Kidney capillary endothelial cell (primary cell): ENCODE measurements at regions not wholly inside any gene's neighbourhood (a gene's known extent, or its start where the extent isn't known, plus 50 kb on each side); places are given as distances from the start of the nearest gene placed in this dataset.
"Not testable (repeated sequence)": the region's sequence is repeated elsewhere in the genome, so short reads cannot be mapped to it uniquely, and the experiment has no call there.

Source experiments
- DNase-seq: peaks from one replicate; pipeline ENCODE4 v3.0.0-alpha.2; 2018; ENCODE audit warnings: low spot score

GRCh38 chr10:8691498-8692017 is 637.1 kb downstream of the GATA3 start:
- DNase-seq: no peak

DNA sequence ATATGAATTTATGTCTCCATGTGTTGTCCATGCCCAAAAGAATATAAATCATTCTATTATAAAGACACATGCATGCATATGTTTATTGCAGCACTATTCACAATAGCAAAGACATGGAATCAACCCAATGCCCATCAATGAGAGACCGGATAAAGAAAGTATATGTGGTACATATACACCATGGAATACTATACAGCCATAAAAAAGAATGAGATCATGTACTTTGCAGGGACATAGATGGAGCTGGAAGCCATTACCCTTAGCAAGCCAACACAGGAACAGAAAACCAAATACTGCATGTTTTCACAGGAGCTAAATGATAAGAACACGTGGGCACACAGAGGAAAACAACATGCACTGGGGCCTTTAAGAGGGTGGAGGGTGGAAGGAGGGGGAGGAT is 639.1 kb downstream of the GATA3 start:
- DNase-seq: not testable (repeated sequence)

DNA sequence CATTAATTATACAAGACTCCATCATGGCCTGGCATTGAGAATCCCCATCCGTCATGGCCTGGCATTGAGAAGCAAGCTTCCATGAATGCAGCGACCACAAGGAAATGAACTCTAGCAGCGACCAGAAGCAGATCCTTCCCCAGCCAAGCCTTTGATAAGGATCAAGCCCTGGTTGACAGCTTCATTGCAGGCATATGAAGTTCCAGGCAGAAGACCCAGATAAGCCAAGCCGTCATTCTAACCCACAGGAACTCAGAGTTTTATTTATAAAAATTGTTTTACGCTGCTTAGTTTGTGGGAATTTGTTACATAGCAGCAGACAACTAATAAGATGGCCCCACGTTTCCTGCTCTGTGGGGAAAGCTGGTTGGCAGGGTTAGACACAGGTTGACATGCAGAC is 642.3 kb downstream of the GATA3 start:
- no peak for DNase-seq

GRCh38 chr10:8700689-8701088 is 646.2 kb downstream of the GATA3 start:
- no peak for DNase-seq

DNA sequence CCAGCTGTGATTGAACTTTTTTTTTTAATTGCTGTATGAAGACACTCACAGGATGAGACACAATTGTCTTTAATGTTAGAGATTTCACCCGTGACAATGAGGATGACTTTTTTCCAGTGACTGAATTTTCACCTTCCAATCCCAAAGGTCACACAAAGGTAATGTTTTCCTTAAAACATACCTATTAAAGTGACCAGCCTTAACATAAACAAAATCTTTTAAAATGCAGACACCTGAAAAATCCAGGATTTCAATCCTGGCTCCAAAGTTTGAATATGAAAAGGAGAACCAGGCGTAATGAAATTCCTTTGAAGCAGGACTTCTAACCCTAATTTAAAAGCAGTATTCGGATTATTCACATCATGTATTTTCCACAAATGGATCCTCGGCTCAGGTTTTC is 647.7 kb downstream of the GATA3 start:
- no peak for DNase-seq

DNA sequence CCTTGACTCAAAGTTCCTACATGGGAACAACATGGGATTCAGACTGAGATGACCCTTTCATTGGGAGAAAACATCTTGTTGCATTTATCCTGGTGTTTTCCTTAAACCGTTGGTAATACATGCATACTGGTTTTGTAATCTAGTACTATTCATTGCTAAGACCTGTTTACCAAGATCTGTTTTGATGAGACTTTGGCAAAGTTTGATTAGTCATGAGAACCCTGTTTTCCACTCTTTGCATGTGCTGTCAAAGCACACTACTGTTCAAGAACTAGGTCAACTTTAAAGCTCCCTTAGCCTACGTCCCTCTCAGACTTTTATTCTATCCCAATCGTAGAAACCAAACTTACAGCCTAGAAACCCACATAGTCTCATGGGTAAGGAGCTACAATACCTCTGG is 650.9 kb downstream of the GATA3 start:
- DNase-seq: no peak

- DNase-seq: no peak
Observed at GRCh38 chr10:8712656-8713055, 658.2 kb downstream of the GATA3 start.

DNA sequence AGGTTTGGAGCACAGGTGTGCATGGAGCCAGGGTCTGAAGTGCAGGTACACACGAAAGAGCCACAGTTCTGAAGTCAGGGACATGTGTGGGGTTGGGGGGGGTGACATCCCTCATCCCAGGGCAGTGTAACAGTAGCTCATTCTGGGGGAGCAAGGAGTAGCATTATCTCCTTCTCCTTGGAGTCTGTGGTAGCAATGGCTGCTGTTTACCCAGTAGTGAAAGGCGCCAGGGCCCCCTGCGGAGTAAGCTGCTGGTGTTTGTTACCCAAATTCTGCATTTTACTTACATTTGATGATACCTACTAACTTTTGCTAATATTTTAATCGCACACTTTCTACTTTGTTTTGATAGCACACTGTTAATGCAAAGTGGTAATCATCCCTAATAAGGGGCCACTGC is 665.5 kb downstream of the GATA3 start:
- DNase-seq: no peak

- DNase-seq: no peak
Observed at GRCh38 chr10:8721650-8722049, 667.2 kb downstream of the GATA3 start.

- DNase-seq: no peak
Observed at GRCh38 chr10:8722835-8723234, 668.3 kb downstream of the GATA3 start.

GRCh38 chr10:8725343-8725742 is 670.9 kb downstream of the GATA3 start:
- DNase-seq: no peak

GRCh38 chr10:8726084-8726778 is 671.7 kb downstream of the GATA3 start:
- DNase-seq: no peak

DNA sequence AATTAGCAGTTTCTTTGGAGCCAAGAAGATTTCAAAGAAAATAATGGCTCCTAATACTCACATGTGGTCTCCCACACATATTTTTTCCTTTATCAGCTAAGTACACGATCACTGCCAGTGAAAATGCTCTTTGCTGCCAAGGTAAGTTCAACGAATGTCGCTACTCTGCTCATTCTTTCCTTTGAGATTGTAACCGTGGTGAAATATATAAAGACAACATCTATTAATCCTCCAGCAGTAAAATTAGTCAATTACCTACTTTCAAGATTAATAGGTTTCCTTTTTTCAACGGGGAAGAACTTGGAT is 672.2 kb downstream of the GATA3 start:
- DNase-seq: no peak

- no peak for DNase-seq
Observed at GRCh38 chr10:8731121-8732095, 676.9 kb downstream of the GATA3 start.

DNA sequence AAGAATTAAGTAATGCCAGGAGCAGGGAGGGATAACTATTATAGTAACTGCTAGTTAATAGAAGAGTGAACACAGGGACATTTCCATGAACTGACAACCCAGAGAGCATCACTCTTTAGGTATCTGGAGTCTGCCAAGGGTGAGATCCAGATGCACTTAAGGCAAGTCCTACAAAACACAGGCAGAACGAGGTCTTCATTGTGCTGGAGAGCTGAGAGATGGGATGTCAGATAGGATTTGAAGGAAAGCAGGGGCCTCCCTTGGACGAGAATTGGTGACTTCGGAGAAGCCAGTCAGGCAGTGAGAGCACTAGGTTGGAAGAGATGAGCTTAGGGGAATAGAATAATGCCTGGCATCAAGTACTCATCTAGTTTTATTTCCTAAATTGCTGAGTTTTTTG is 684.5 kb downstream of the GATA3 start:
- DNase-seq: no peak

DNA sequence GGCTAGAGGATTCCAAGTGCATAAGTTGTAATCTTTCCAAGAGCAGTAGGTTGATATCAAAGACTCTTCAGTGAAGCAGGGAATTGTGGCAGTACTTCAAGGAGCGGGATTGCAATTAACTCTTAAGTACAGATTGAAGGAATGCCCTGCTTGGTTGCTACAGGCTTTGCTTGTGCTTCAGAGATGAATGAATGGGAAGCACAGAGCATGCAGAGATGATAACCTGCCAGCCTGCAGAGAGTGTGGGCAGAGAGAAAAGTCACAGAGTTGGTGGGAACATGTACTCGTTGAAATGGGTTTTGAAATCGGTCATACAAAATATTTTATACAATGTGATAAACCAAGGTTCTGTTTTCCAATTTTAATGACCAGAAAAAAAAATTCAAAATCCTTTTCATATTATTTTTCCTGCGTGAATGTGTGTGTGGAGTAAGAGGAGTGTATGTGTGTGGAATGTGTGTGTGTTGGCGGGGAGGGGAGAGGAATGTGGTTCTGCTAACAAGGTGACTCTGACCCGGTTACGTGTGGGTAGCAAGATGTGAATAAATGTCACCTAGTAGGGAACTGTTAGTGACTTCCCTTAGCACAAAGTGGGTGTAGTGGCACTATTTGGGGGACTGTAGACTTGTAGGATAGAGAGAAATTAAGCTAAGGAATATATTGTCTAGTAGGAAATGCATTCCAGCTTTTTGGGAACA is 697.8 kb downstream of the GATA3 start:
- DNase-seq: no peak

DNA sequence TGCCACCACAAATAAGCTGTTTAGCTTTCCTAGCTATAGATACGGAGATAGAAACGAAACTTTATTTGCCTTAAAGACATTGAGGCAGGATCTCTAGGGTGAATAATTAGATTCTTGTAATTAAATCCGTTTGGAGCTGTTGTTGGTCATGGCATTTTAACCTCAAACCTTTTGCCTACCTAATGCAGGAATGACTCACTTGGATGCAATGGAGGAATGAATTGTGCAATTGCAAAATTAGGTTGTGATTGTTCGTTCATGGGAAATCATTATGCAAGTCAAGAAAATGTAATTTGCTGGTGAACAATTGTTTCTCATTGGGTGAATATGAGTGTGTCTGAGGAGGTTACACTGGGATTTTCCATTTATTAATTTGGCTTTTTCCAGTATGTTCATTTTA is 703.5 kb downstream of the GATA3 start:
- no peak for DNase-seq

- no peak for DNase-seq
Observed at GRCh38 chr10:8766899-8767298, 712.4 kb downstream of the GATA3 start.

- DNase-seq: no peak
Observed at GRCh38 chr10:8767591-8767990, 713.1 kb downstream of the GATA3 start.

DNA sequence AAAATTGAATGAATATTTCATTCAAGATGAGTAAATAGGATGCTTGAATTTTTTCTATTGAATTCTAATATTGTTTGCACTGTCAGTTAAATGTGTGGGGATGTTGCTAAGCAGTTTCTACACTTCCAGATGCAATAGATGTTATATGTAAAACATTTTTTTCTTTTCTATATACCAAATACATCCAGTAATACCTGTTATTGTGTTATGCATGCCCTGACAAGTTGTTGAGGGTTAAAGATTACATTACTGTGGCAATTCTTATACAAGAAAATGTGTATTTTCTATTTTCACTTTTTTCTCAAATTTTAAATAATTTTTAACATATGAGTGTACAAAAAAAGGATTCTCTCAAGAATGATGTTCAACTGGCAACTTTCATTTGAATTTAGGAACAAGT is 713.9 kb downstream of the GATA3 start:
- DNase-seq: no peak

- DNase-seq: no peak
Observed at GRCh38 chr10:8768852-8769251, 714.4 kb downstream of the GATA3 start.

- DNase-seq: no peak
Observed at GRCh38 chr10:8776926-8777622, 722.6 kb downstream of the GATA3 start.
